ENCODE measurements at regions not wholly inside any gene's neighbourhood (a gene's known extent, or its start where the extent isn't known, plus 50 kb on each side); places are given as distances from the start of the nearest gene placed in this dataset.
"Not testable (repeated sequence)": the region's sequence is repeated elsewhere in the genome, so short reads cannot be mapped to it uniquely, and the experiment has no call there.

DNA sequence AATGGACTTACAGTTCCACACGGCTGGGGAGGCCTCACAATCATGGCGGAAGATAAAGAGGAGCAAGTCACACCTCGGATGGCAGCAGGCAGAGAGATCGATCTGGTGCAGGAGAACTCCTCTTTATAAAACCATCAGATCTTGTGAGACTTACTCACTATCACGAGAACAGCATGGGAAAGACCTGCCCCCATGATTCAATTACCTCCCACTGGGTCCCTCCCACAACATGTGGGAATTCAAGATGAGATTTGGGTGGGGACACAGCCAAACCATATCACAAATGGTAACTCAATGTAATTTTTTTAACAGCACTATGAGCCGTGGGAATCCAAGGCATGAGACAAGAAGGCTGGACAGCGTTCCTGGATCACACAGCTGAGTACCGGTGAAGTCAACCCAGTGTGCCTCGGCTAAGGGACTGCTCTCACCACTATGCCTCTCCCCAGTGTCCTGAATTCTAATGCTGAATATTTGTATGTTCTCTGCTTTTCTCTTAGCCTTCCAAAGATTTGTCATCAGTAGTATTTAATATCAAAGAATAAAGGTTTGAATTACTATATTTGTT, 84.3 kb downstream of the IRS2 start:
- WGBS, 3 donors, result 90 to 93% (median 91%) methylated on average over 9 of the region's 9 CpGs

DNA sequence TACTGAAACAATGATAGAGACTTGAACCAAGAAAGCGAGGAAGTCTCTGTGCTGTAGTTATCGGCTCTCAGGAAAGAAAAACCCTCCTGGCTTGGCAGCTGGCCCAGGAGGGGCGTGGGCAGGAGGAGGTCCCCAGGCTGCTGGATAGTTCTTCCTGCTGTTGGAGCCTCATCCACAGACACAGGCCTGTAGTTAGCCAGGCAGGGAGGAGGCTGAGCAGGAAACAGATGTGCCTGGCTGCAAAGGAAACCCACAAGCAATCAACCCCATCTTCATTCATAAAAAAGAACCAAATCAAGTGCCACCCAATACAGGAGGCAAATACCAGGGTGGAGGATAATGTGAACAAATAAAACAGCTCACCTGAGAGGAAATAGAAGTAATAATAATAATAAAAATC, 86.2 kb downstream of the IRS2 start:
- H3K27me3 ChIP-seq, result no peaks in the 10 kb centered on the region
- no peak for TF ChIP-seq POLR2A (IDR thresholded peaks at IDR 0.05)
- no peak for TF ChIP-seq EP300 (IDR thresholded peaks at IDR 0.05)
- TF ChIP-seq, protein P1, sequence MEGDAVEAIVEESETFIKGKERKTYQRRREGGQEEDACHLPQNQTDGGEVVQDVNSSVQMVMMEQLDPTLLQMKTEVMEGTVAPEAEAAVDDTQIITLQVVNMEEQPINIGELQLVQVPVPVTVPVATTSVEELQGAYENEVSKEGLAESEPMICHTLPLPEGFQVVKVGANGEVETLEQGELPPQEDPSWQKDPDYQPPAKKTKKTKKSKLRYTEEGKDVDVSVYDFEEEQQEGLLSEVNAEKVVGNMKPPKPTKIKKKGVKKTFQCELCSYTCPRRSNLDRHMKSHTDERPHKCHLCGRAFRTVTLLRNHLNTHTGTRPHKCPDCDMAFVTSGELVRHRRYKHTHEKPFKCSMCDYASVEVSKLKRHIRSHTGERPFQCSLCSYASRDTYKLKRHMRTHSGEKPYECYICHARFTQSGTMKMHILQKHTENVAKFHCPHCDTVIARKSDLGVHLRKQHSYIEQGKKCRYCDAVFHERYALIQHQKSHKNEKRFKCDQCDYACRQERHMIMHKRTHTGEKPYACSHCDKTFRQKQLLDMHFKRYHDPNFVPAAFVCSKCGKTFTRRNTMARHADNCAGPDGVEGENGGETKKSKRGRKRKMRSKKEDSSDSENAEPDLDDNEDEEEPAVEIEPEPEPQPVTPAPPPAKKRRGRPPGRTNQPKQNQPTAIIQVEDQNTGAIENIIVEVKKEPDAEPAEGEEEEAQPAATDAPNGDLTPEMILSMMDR (IDR thresholded peaks at IDR 0.05), result no peak
- H3K4me1 ChIP-seq (ENCODE audit: insufficient read depth), result no peaks in the 10 kb centered on the region
- WGBS, 3 donors, result 1 to 5% (median 4%) methylated on average over 3 of the region's 3 CpGs
- H3K4me3 ChIP-seq, result no peak overlapping the region
- no peaks in the 10 kb centered on the region for H3K9me3 ChIP-seq
- no peaks in the 10 kb centered on the region for H3K36me3 ChIP-seq
- intact Hi-C loops (cut with DNase I), result no loop called here
- H3K27ac ChIP-seq, result no peak overlapping the region
- DNase-seq, result peak; percentile 28 to 83 (median 51)

More for the DNA sequence above, 84.3 kb downstream of the IRS2 start:
- H3K4me1 ChIP-seq (ENCODE audit: insufficient read depth); DNase-seq; intact Hi-C loops (cut with DNase I); H3K9me3 ChIP-seq; H3K36me3 ChIP-seq; H3K4me3 ChIP-seq; H3K27me3 ChIP-seq; H3K27ac ChIP-seq: not testable (repeated sequence)

DNA sequence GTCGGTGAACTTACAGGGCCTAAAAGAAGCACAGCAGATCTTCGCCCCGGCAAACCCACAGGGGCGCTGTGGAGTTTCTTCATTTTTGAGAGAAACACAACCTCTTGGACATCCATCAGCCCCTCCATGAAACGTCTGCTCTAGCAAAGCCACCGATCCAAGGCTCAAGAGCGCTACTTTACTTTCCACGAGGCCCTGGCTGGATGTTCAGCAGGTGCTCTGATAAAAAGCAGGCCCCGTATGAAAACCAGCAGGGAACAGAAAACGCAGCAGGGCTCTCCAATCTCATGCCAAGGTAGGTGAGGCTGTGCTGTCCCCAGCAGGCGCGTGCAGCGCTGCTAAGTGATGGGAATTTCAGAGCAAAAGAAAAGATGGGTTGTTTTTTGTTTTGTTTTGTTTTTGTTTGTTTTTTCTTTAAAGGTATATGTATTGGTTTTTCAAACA, 86.7 kb downstream of the IRS2 start:
- Histone ChIP-seq H3K9me3 (no peaks in the 10 kb centered on the region), H3K4me3 (no peak overlapping the region), H3K36me3 (no peaks in the 10 kb centered on the region), H3K27me3 (no peaks in the 10 kb centered on the region), H3K27ac (no peak overlapping the region), H3K4me1 (ENCODE audit: insufficient read depth) (no peaks in the 10 kb centered on the region)
- DNase-seq, result no peak
- 80 to 85% (median 85%) methylated on average over 13 of the region's 13 CpGs for WGBS, 3 donors
- TF ChIP-seq, protein P1 (IDR thresholded peaks at IDR 0.05), result no peak
- TF ChIP-seq POLR2A (IDR thresholded peaks at IDR 0.05) (no peak), EP300 (IDR thresholded peaks at IDR 0.05) (no peak)
- intact Hi-C loops (cut with DNase I), result no loop called here

DNA sequence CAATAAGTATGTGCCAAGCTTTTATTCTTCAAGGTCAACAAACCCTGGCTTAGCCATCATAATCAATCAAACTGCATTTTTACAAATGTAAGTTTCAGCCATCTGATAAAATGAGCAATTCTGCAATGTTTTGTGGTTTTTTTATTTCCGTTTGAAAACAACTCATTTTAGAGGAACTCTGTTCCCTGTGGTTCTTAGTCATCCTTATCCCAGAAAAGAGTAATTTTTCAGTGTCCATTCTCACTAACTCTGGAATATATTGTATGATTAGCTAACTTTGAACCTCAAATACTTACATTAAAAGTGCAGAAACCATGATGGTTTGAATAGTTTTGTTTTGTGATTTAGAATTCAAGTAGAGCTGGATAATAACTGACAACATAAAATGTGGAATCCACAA, 87.6 kb downstream of the IRS2 start:
- TF ChIP-seq POLR2A (IDR thresholded peaks at IDR 0.05) (no peak), EP300 (IDR thresholded peaks at IDR 0.05) (no peak)
- TF ChIP-seq, protein P1 (IDR thresholded peaks at IDR 0.05), result no peak
- no peak overlapping the region for H3K27ac ChIP-seq
- WGBS, 3 donors, result 62 to 86% (median 64%) methylated on average over 1 of the region's 1 CpG
- DNase-seq, result no peak
- H3K36me3 ChIP-seq, result no peaks in the 10 kb centered on the region
- intact Hi-C loops (cut with DNase I), result no loop called here
- no peak overlapping the region for H3K4me3 ChIP-seq
- H3K27me3 ChIP-seq, result no peaks in the 10 kb centered on the region
- H3K9me3 ChIP-seq, result no peaks in the 10 kb centered on the region
- no peaks in the 10 kb centered on the region for H3K4me1 ChIP-seq (ENCODE audit: insufficient read depth)

DNA sequence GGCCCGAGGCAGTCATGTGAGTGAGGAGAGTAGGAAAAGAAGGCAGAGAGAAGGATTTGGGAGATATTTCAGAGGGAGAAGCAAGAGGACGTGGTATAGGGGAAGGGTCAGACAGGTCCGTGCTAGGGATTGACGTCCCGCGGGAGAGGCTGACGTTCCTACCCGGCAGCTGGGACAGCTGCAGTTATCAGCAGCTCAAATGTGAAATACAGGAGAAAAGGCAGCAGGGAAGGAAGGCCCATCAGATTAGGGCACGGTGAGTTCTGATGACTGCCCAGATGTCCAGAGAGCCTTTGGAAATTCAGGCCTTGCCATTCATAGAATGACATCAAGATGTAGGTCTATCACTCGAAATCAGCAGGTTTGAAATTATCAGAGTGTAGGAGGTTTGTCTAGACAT, 88.4 kb downstream of the IRS2 start:
- H3K27me3 ChIP-seq, result no peaks in the 10 kb centered on the region
- H3K27ac ChIP-seq, result no peak overlapping the region
- WGBS, 3 donors, result 80 to 85% (median 81%) methylated on average over 10 of the region's 10 CpGs
- intact Hi-C loops (cut with DNase I), result no loop called here
- no peak overlapping the region for H3K4me3 ChIP-seq
- no peaks in the 10 kb centered on the region for H3K9me3 ChIP-seq
- no peaks in the 10 kb centered on the region for H3K4me1 ChIP-seq (ENCODE audit: insufficient read depth)
- no peak for DNase-seq
- no peaks in the 10 kb centered on the region for H3K36me3 ChIP-seq
- TF ChIP-seq, protein P1 (IDR thresholded peaks at IDR 0.05), result no peak
- TF ChIP-seq POLR2A (IDR thresholded peaks at IDR 0.05) (no peak), EP300 (IDR thresholded peaks at IDR 0.05) (no peak)
